Spleen (tissue), 3 donors: ENCODE measurements at regions not wholly inside any gene's neighbourhood (a gene's known extent, or its start where the extent isn't known, plus 50 kb on each side); places are given as distances from the start of the nearest gene placed in this dataset.

ENCODE experiments used
- POLR2A ChIP-seq, 3 donors: fragments of 450-650 bp; IDR thresholded peaks; one replicate each; pipeline ENCODE4 v1.5.1; 2017; ENCODE audit warnings: antibody characterized with exemption in 3 of 3, mild to moderate bottlenecking in 1 of 3
- POLR2AphosphoS5 ChIP-seq, 3 donors: sonication (generic); formaldehyde crosslinking; IDR thresholded peaks; one replicate each; pipeline ENCODE4 v1.5.1; 2017; ENCODE audit warnings: antibody characterized with exemption in 3 of 3

DNA sequence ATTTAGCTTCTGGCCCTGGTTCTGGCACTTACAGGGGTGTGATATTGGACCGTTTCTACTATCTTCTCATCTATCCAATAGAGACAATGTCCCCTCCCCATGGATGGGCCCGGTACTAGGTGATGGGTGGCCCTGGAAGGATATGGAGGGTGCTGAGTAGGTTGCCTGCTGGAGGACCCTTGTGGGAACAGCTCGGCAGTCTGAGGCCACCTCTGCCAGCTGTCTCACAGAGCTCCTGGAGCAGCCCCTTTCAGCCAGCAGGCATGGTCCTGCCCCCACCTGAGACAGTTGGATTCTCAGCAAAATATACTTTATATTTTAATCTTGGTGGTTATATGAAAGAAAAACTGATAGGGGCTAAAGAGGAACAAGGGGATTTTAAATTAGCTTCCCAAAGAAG is 101.0 kb upstream of the LMO4 start:
- TF ChIP-seq POLR2AphosphoS5 (IDR thresholded peaks at IDR 0.05): no peak
- no peak for TF ChIP-seq POLR2A (IDR thresholded peaks at IDR 0.05)
